Natural killer cell treated with Interleukin-12 subunit alpha and Interleukin-12 subunit beta and Interleukin-15 and Interleukin-18, amount 100 ng/mL, for 72 hours (primary cell): ENCODE measurements at regions not wholly inside any gene's neighbourhood (a gene's known extent, or its start where the extent isn't known, plus 50 kb on each side); places are given as distances from the start of the nearest gene placed in this dataset.

Experiments used
- ATAC-seq, 2 donors: fragments of 150-1000 bp; cut with Tn5 transposase in 1 of 2; sonication (Bioruptor Pico), chemical (Tn5 transposase) in 1 of 2; 2 replicates each; pipeline ENCODE4 v1.10.0; 2021
- DNase-seq: peaks from one replicate; pipeline ENCODE4 v3.0.0; 2022; ENCODE audit warnings: low spot score
- H3K27ac Mint-ChIP-seq, 2 donors: 1 replicate in 1 of 2; 2 replicates in 1 of 2; pipeline ENCODE4 v1.8.0; 2022; ENCODE audit warnings: mixed read lengths in 2 of 2, mild to moderate bottlenecking in 1 of 2, moderate library complexity in 1 of 2
- H3K27me3 Mint-ChIP-seq, 2 donors: 1 replicate in 1 of 2; 2 replicates in 1 of 2; pipeline ENCODE4 v1.8.0; 2022; ENCODE audit warnings: mixed read lengths in 2 of 2
- H3K36me3 Mint-ChIP-seq: one replicate; pipeline ENCODE4 v1.8.0; 2022; ENCODE audit warnings: mixed read lengths
- H3K4me1 Mint-ChIP-seq, 2 donors: 1 replicate in 1 of 2; 2 replicates in 1 of 2; pipeline ENCODE4 v1.8.0; 2022; ENCODE audit warnings: low read depth in 2 of 2, mixed read lengths in 2 of 2, mild to moderate bottlenecking in 1 of 2
- H3K4me3 Mint-ChIP-seq: one replicate; pipeline ENCODE4 v1.8.0; 2022; ENCODE audit warnings: mixed read lengths
- H3K9me3 Mint-ChIP-seq: 2 replicates; pipeline ENCODE4 v1.8.0; 2022; ENCODE audit warnings: mixed read lengths

GRCh38 chr4:120636120-120636630, 286.4 kb downstream of the PRDM5 start:
- ATAC-seq: no peak
- no peak overlapping the region for H3K27ac Mint-ChIP-seq
- H3K4me1 Mint-ChIP-seq: no peaks in the 10 kb centered on the region
- H3K9me3 Mint-ChIP-seq: peaks cover 3% of the 10 kb centered on the region
- no peak overlapping the region for H3K4me3 Mint-ChIP-seq
- no peak for DNase-seq
- H3K27me3 Mint-ChIP-seq: no peaks in the 10 kb centered on the region
- H3K36me3 Mint-ChIP-seq: no peaks in the 10 kb centered on the region

- Mint-ChIP-seq H3K9me3 (peaks cover 3% of the 10 kb centered on the region), H3K4me1 (no peaks in the 10 kb centered on the region), H3K4me3 (no peak overlapping the region), H3K36me3 (no peaks in the 10 kb centered on the region), H3K27ac (no peak overlapping the region), H3K27me3 (no peaks in the 10 kb centered on the region)
- DNase-seq: no peak
- no peak for ATAC-seq
Observed at GRCh38 chr4:120633810-120634209, 288.7 kb downstream of the PRDM5 start.

GRCh38 chr4:120630427-120630826, 292.1 kb downstream of the PRDM5 start:
- Mint-ChIP-seq H3K36me3 (no peaks in the 10 kb centered on the region), H3K4me3 (no peak overlapping the region), H3K27me3 (no peaks in the 10 kb centered on the region), H3K27ac (no peak overlapping the region), H3K9me3 (no peaks in the 10 kb centered on the region), H3K4me1 (no peaks in the 10 kb centered on the region)
- ATAC-seq: no peak
- no peak for DNase-seq

- DNase-seq: no peak
- no peak for ATAC-seq
- H3K4me3 Mint-ChIP-seq: no peak overlapping the region
Observed at GRCh38 chr4:120629546-120630108, 292.9 kb downstream of the PRDM5 start.

GRCh38 chr4:120622601-120623000, 299.9 kb downstream of the PRDM5 start:
- no peak for DNase-seq
- Mint-ChIP-seq H3K27ac (no peak overlapping the region), H3K36me3 (no peaks in the 10 kb centered on the region), H3K4me1 (no peaks in the 10 kb centered on the region), H3K4me3 (no peak overlapping the region), H3K9me3 (peaks cover 5% of the 10 kb centered on the region), H3K27me3 (no peaks in the 10 kb centered on the region)
- no peak for ATAC-seq

More at GRCh38 chr4:120629546-120630108, 292.9 kb downstream of the PRDM5 start:
- Mint-ChIP-seq H3K9me3 (no peaks in the 10 kb centered on the region), H3K36me3 (no peaks in the 10 kb centered on the region), H3K4me1 (no peaks in the 10 kb centered on the region), H3K27me3 (no peaks in the 10 kb centered on the region), H3K27ac (no peak overlapping the region)

GRCh38 chr4:120617171-120617570, 305.4 kb downstream of the PRDM5 start:
- DNase-seq (no peak), ATAC-seq (no peak)
- no peaks in the 10 kb centered on the region for H3K36me3 Mint-ChIP-seq
- H3K9me3 Mint-ChIP-seq: peaks cover 3% of the 10 kb centered on the region
- no peak overlapping the region for H3K4me3 Mint-ChIP-seq
- H3K4me1 Mint-ChIP-seq: no peaks in the 10 kb centered on the region
- H3K27ac Mint-ChIP-seq: no peak overlapping the region
- H3K27me3 Mint-ChIP-seq: no peaks in the 10 kb centered on the region

- H3K4me3 Mint-ChIP-seq: no peak overlapping the region
- DNase-seq (no peak), ATAC-seq (no peak)
- no peaks in the 10 kb centered on the region for H3K4me1 Mint-ChIP-seq
- H3K36me3 Mint-ChIP-seq: no peaks in the 10 kb centered on the region
- no peak overlapping the region for H3K27ac Mint-ChIP-seq
- no peaks in the 10 kb centered on the region for H3K27me3 Mint-ChIP-seq
- H3K9me3 Mint-ChIP-seq: peaks cover 3% of the 10 kb centered on the region
Observed at GRCh38 chr4:120616041-120616440, 306.5 kb downstream of the PRDM5 start.

- DNase-seq (no peak), ATAC-seq (no peak)
- Mint-ChIP-seq H3K27ac (no peak overlapping the region), H3K9me3 (peaks cover 3% of the 10 kb centered on the region), H3K4me1 (no peaks in the 10 kb centered on the region), H3K36me3 (no peaks in the 10 kb centered on the region), H3K27me3 (no peaks in the 10 kb centered on the region), H3K4me3 (no peak overlapping the region)
Observed at GRCh38 chr4:120613778-120614177, 308.7 kb downstream of the PRDM5 start.

GRCh38 chr4:120611092-120611491, 311.4 kb downstream of the PRDM5 start:
- Mint-ChIP-seq H3K4me3 (no peak overlapping the region), H3K27ac (no peak overlapping the region), H3K27me3 (no peaks in the 10 kb centered on the region), H3K36me3 (no peaks in the 10 kb centered on the region), H3K4me1 (no peaks in the 10 kb centered on the region), H3K9me3 (peaks cover 3% of the 10 kb centered on the region)
- no peak for DNase-seq
- ATAC-seq: no peak

- no peak overlapping the region for H3K27ac Mint-ChIP-seq
- DNase-seq (no peak), ATAC-seq (no peak)
- no peaks in the 10 kb centered on the region for H3K4me1 Mint-ChIP-seq
- no peaks in the 10 kb centered on the region for H3K36me3 Mint-ChIP-seq
- H3K27me3 Mint-ChIP-seq: no peaks in the 10 kb centered on the region
- no peak overlapping the region for H3K4me3 Mint-ChIP-seq
- peaks cover 11% of the 10 kb centered on the region for H3K9me3 Mint-ChIP-seq
Observed at GRCh38 chr4:120591038-120591437, 331.5 kb downstream of the PRDM5 start.

- no peaks in the 10 kb centered on the region for H3K36me3 Mint-ChIP-seq
- DNase-seq: no peak
- no peaks in the 10 kb centered on the region for H3K27me3 Mint-ChIP-seq
- H3K9me3 Mint-ChIP-seq: peaks cover 16% of the 10 kb centered on the region
- H3K4me3 Mint-ChIP-seq: no peak overlapping the region
- H3K27ac Mint-ChIP-seq: no peak overlapping the region
- no peaks in the 10 kb centered on the region for H3K4me1 Mint-ChIP-seq
- ATAC-seq: no peak
Observed at GRCh38 chr4:120589787-120590186, 332.7 kb downstream of the PRDM5 start.

- Mint-ChIP-seq H3K27ac (no peak overlapping the region), H3K27me3 (no peaks in the 10 kb centered on the region), H3K4me3 (no peak overlapping the region), H3K36me3 (no peaks in the 10 kb centered on the region), H3K4me1 (no peaks in the 10 kb centered on the region), H3K9me3 (peaks cover 3% of the 10 kb centered on the region)
- DNase-seq (no peak), ATAC-seq (no peak)
Observed at GRCh38 chr4:120568731-120569130, 353.8 kb downstream of the PRDM5 start.

GRCh38 chr4:120561648-120562047, 360.9 kb downstream of the PRDM5 start:
- ATAC-seq (no peak), DNase-seq (no peak)
- H3K9me3 Mint-ChIP-seq: peaks cover 8% of the 10 kb centered on the region
- no peak overlapping the region for H3K4me3 Mint-ChIP-seq
- H3K27ac Mint-ChIP-seq: no peak overlapping the region
- H3K4me1 Mint-ChIP-seq: no peaks in the 10 kb centered on the region
- no peaks in the 10 kb centered on the region for H3K27me3 Mint-ChIP-seq
- no peaks in the 10 kb centered on the region for H3K36me3 Mint-ChIP-seq

- no peak for ATAC-seq
- peaks cover 11% of the 10 kb centered on the region for H3K9me3 Mint-ChIP-seq
Observed at GRCh38 chr4:120557372-120557771, 365.2 kb downstream of the PRDM5 start.

GRCh38 chr4:120555058-120555457, 367.5 kb downstream of the PRDM5 start:
- Mint-ChIP-seq H3K4me1 (no peaks in the 10 kb centered on the region), H3K36me3 (no peaks in the 10 kb centered on the region), H3K4me3 (no peak overlapping the region), H3K27me3 (no peaks in the 10 kb centered on the region), H3K27ac (no peak overlapping the region), H3K9me3 (peaks cover 5% of the 10 kb centered on the region)
- DNase-seq: no peak
- ATAC-seq: no peak

More at GRCh38 chr4:120557372-120557771, 365.2 kb downstream of the PRDM5 start:
- Mint-ChIP-seq H3K4me1 (no peaks in the 10 kb centered on the region), H3K27me3 (no peaks in the 10 kb centered on the region), H3K27ac (no peak overlapping the region), H3K4me3 (no peak overlapping the region), H3K36me3 (no peaks in the 10 kb centered on the region)
- DNase-seq: no peak
